VCaP (cell line): ENCODE measurements at regions not wholly inside any gene's neighbourhood (a gene's known extent, or its start where the extent isn't known, plus 50 kb on each side); places are given as distances from the start of the nearest gene placed in this dataset.
"Not testable (repeated sequence)": the region's sequence is repeated elsewhere in the genome, so short reads cannot be mapped to it uniquely, and the experiment has no call there.

ENCODE experiments used
- H3K27ac ChIP-seq: fragments of 450-650 bp; 2 replicates; pipeline ENCODE4 v1.5.1; 2017
- TF ChIP-seq, protein P1 (sequence below): fragments of 450-650 bp; conservative IDR thresholded peaks from 2 replicates; pipeline ENCODE4 v1.5.1; 2017; ENCODE audit warnings: mild to moderate bottlenecking, moderate library complexity

- no peak overlapping the region for H3K27ac ChIP-seq
- TF ChIP-seq, protein P1, sequence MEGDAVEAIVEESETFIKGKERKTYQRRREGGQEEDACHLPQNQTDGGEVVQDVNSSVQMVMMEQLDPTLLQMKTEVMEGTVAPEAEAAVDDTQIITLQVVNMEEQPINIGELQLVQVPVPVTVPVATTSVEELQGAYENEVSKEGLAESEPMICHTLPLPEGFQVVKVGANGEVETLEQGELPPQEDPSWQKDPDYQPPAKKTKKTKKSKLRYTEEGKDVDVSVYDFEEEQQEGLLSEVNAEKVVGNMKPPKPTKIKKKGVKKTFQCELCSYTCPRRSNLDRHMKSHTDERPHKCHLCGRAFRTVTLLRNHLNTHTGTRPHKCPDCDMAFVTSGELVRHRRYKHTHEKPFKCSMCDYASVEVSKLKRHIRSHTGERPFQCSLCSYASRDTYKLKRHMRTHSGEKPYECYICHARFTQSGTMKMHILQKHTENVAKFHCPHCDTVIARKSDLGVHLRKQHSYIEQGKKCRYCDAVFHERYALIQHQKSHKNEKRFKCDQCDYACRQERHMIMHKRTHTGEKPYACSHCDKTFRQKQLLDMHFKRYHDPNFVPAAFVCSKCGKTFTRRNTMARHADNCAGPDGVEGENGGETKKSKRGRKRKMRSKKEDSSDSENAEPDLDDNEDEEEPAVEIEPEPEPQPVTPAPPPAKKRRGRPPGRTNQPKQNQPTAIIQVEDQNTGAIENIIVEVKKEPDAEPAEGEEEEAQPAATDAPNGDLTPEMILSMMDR, result no peak
Observed at GRCh38 chr2:15819562-15820256, 120.6 kb upstream of the MYCN start.

DNA sequence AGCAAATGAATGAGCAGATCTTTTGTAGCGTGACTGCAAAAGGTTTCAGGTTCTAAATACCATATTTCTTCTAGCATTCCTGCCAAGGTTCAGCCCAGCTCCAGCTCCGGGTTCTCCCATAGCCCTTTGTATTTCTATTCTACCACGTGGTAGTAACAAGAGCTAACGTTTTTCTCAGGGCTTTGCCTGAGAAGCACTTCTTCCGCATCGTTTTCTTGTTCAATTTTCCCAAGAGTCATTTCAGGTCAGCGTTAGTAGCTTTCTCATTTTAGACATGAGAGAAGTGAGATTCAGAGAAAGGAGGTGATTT, 120.1 kb upstream of the MYCN start:
- TF ChIP-seq, protein P1, result no peak

GRCh38 chr2:15820927-15821326, 119.4 kb upstream of the MYCN start:
- no peak overlapping the region for H3K27ac ChIP-seq
- TF ChIP-seq, protein P1, result no peak

More for the DNA sequence above, 120.1 kb upstream of the MYCN start:
- no peak overlapping the region for H3K27ac ChIP-seq

DNA sequence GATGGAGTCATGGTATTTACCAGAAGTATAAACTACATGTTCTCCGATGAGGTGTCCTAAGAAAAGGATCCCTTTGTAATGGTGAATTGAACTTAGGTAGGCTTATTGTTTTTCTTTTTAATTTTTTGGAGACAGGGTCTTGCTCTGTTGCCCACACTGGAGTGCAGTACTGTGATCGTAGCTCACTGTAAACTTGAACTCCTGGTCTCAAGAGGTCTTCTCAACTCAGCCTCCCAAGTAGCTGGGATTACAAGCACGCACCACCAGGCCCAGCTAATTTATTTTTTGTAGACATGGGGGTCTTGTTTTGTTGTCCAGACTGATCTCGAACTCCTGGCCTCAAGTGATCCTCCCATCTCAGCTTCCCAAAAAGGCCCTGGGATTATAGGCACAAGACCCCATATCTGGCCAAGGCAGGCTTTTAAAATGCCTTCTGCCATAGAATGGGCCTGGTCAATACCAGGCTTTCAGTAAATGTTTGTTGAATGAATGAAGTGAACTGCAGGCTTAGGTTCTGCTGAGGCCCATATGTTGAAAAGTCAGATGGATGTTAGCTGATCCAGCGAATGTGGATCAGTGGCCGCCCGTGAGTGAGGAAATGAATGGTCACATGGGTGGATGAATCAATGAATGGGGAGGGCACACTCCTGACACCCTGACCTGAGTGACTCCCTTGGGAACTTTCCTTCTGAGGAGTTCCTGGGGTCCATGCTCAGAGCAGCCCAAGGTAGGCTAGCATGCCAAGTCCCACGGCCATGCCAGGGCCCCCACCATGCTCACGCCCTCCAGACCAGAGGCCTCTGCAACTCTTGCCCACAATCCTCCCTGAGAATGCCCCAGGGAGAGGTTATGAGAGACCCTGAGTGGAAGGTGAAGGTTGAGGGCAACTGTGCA, 118.0 kb upstream of the MYCN start:
- no peak overlapping the region for H3K27ac ChIP-seq
- TF ChIP-seq, protein P1, result no peak

DNA sequence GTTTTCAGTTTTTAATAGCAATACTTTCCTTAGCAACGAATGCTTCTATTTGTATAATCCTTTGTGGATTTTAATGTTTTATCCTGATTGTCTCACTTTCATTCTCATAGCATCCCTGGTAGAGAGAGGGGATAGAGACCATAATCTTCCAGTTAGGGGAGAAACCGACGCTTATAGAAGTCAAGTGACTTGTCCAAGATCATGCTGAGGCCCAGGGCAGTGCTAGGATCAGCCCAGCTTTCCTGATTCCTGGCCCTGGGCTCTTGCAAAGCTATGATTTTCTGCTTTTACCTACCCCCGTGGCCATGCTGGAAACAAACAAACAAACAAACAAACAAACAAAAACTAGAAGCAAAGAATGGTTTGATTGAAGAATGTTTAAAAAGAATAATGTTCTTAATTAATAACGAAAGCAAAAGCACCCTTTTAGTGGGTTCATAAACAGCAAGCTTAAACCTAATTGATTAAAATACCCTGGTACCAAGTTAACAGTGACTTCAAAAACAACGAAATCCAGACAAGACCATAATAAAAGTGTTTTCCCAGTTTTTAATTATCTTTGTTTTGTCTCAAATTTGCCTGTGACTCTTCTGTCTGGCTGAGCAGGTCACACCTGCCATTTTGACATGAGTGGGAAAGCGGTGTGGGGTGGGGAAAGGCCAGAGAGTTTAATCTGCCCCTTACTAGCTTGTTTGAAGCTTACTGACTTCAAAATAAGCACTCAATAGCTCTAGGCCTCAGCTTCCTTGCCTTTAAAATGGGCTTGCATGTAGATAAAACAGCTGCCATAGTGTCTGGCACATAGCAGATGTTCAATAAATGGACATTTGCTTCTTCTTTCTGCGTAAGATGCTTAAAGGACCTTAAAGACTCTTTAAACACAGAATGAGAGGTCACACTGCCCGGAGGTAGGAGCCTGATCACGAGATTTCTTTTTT, 116.6 kb upstream of the MYCN start:
- no peak overlapping the region for H3K27ac ChIP-seq
- TF ChIP-seq, protein P1, result no peak

DNA sequence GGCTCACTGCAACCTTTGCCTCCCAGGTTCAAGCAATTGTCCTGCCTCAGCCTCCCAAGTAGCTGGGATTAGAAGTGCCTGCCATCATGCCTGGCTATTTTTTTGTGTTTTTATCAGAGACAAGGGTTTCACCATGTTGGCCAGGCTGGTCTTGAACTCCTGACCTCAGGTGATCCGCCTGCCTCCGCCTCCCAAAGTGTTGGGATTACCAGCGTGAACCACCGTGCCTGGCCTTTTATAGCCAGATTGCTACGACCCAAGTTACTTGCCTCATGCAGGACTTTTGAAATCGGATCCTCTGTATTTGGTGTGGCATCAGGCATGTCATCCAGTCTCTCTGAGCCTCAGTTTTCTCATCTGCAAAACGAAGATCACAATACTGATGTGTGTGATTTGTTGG, 115.9 kb upstream of the MYCN start:
- H3K27ac ChIP-seq, result not testable (repeated sequence)

GRCh38 chr2:15825276-15825980, 114.9 kb upstream of the MYCN start:
- H3K27ac ChIP-seq, result no peak overlapping the region
- TF ChIP-seq, protein P1, result no peak
